ENCODE measurements at regions not wholly inside any gene's neighbourhood (a gene's known extent, or its start where the extent isn't known, plus 50 kb on each side); places are given as distances from the start of the nearest gene placed in this dataset.
A peak's percentile ranks its signal among the peaks of the same experiment; 100 is the strongest.

- DNase-seq (ENCODE audit: low read depth) = no peak
Observed at GRCh38 chr3:106533788-106534160, 665.0 kb upstream of the CBLB start.

DNA sequence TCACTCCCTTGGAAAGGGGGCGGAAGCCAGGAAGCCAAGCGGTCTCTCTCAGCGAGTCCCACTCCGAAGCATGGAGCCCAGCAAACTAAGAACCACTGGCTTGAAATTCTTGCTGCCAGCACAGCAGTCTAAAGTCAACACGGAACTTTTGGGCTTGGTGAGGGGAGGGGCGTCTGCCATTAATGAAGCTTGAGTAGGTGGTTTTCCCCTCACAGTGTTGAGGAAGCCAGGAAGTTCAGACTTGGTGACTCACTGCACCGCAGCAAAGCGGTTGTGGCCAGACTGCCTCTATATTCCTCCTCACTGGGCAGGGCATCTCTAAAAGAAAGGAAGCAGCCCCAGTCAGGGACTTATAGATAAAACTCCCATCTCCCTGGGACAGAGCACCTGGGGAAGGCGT, 665.4 kb upstream of the CBLB start:
- DNase-seq (ENCODE audit: low read depth) = peak; percentile 74

- no peak for DNase-seq (ENCODE audit: low read depth)
Observed at GRCh38 chr3:106540743-106541142, 671.9 kb upstream of the CBLB start.

- peak; percentile 30 for DNase-seq (ENCODE audit: low read depth)
Observed at GRCh38 chr3:106542101-106542769, 673.4 kb upstream of the CBLB start.

GRCh38 chr3:106552351-106553043, 683.7 kb upstream of the CBLB start:
- DNase-seq (ENCODE audit: low read depth) = no peak

GRCh38 chr3:106560451-106560966, 691.7 kb upstream of the CBLB start:
- DNase-seq (ENCODE audit: low read depth) = peak; percentile 56

DNA sequence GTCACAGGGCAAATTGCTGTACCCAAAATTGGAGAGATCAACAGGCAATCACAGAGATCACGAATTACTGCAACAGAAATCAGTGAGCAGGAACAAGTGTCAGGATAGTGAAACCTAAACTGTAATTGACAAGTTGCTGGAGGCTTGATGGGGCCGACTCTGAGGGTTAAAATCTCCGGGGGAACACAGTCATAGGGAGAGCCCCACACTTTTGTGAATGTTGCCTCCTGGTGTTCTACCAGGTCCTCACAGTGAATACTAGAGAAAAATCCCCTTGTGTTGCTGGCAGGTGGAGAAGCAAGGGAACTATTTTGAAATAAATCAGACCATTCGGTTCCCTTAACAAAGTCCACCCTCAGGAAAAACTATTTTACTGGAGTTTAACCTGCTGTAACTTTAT, 697.5 kb upstream of the CBLB start:
- no peak for DNase-seq (ENCODE audit: low read depth)

- no peak for DNase-seq (ENCODE audit: low read depth)
Observed at GRCh38 chr3:106570426-106570825, 701.6 kb upstream of the CBLB start.

DNA sequence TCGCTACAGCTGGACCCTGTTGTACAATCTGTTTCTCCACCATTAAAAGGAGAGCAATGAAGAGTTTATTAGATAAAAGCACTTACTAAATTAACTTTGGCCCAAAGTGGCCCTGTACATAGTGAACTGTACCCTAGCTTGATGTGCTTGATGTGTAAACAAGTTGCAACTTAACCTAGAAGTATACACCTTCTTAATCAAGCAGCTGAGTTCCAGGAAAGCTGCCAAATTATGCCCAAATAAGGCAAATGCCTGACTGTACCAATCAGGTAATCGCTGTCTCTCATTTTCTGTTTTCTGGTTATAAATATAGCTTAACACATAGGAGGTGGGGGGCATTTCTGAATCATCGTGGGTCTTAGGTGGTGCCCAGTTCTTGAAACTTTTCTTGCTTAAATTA, 704.8 kb upstream of the CBLB start:
- DNase-seq (ENCODE audit: low read depth) = no peak

GRCh38 chr3:106575029-106575428, 706.2 kb upstream of the CBLB start:
- no peak for DNase-seq (ENCODE audit: low read depth)

DNA sequence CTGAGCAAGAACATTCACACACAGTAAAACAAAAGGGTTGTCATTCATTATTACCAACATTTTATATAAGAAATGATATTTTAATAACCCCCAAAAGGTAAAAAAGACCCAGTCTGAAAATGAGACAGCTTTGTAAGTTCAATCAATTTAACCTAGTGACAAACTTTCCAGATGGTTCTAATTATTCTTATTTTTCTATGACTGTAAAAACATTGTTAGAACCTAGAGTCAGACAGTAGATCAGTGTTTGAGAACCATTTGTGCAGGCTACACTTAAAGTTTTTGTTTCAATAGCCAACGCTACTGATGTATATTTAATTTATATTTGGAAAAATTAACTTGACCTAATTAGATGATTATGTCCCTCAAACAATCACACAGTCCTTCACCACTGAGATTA, 708.4 kb upstream of the CBLB start:
- DNase-seq (ENCODE audit: low read depth) = no peak

GRCh38 chr3:106578911-106579310, 710.1 kb upstream of the CBLB start:
- DNase-seq (ENCODE audit: low read depth) = no peak

DNA sequence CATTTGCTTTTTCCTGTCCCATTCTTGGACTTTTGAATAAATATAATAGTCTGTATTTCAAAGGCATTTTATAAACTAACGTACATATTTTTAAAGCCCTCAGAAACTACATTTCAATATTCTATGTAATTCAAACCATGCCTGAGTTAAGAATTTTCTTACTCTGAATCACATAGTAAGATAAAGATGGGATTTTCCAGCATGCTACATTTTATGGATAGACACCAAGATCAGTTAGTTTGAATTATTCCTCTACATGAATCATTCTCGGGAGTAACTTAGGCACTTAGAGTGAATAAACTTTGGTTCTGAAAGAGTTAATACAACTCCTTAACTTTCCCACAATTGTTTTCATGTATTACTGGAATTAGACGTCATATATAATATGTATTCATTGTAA, 713.3 kb upstream of the CBLB start:
- DNase-seq (ENCODE audit: low read depth) = no peak

GRCh38 chr3:106587551-106587950, 718.7 kb upstream of the CBLB start:
- no peak for DNase-seq (ENCODE audit: low read depth)

GRCh38 chr3:106588739-106589138, 719.9 kb upstream of the CBLB start:
- DNase-seq (ENCODE audit: low read depth) = no peak

GRCh38 chr3:106589311-106589942, 720.6 kb upstream of the CBLB start:
- peak; percentile 53 for DNase-seq (ENCODE audit: low read depth)

DNA sequence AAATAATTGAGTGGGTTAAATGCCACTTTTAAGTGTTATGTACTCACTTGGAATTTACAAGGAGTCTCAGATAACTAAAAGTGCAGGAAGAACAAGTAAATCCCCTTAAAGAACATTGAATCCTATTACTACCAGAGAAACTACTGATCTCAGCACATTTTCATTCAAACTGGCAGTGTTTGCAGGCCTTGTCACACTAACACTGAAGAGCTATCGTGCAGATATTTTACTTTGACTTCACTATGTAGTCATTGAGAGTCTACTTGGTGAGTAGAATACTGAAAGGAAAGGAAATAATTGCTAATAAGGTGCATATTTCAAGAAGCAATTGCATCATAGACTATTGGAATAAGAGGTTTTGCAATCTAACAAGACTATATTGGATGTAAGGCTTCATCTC, 721.4 kb upstream of the CBLB start:
- DNase-seq (ENCODE audit: low read depth) = no peak

DNA sequence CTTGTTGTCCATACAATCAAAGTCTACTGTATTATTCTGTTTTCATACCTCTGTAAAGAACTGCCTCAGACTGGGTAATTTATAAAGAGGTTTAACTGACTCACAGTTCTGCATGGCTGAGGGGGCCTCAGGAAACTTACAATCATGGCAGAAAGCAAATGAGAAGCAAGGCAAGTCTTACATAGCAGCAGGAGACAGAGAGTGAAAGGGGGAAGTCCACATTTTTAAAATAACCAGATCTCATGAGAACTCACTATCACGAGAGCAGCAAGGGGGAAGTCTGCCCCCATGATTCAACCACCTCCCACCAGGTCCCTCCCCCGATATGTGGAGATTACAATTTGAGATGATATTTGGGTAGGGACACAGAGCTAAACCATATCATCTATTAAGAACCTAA, 724.6 kb upstream of the CBLB start:
- DNase-seq (ENCODE audit: low read depth) = no peak

DNA sequence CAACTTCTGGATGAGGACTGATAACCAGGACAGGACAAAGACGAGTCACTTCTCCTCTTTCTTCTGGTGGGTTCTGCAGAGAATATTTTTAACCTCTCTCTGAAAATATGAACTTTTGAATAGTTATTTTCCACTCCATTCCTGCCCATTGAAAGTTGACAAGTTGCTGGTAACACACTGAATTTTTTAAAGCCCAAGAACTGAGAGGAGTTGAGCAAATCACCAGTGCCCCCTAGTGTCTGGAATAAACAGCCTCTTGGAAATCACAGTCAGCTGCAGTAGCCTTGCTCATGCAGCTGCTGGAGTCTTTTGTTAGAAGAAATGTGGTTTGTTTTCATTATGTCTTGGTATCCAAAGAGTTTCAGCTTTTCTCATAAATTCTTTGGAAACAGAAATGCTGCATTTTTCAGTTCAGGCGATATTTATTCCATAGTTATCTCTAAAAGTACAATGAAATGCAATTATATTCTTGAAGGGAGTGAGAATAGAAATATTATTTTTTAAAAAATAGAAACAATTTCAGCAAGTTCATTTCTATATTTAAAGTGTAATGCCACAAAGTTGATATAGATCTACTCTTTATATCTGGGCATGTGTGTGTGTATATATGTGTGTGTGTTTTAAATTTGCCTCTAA, 741.0 kb upstream of the CBLB start:
- DNase-seq (ENCODE audit: low read depth) = peak; percentile 81

- no peak for DNase-seq (ENCODE audit: low read depth)
Observed at GRCh38 chr3:106610362-106610959, 741.6 kb upstream of the CBLB start.

DNA sequence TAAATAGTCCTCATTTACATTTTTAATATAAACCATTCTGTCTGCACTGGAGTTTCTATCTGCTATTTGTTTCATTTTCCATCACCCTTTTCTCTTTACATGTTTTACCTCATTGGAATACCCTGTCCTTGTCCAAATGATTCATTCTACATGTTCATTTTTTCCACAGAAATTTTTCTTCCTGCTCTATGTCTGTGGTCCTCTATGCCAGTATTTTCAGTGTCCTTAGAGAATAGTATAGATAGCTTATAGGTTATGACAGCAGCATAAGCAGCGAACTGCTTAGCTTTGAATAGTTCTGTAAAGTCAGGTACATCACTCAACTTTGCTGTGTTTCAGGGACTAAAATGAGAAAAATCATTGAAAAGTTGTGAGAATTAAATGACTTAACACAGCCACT, 742.3 kb upstream of the CBLB start:
- DNase-seq (ENCODE audit: low read depth) = no peak

DNA sequence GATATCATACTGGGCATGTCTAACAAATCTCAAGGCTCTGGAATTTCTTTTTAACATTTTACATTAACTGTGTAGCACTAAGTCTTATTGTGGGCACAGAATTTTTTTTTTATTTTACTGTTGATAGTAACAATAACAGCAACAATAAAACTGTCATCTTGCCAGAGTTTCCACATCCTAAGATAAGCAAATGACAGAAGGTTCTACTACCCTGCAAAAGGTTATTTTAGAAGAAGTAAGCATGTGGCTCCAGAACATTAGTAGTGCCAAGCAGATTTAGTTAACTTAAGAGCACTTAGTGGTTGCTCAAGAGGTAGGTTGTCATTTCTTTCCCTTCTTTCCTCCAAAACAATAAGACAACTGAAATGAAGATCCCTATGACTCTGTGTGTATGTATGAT, 743.0 kb upstream of the CBLB start:
- no peak for DNase-seq (ENCODE audit: low read depth)

All from non-pigmented ciliary epithelial cell (primary cell).